ENCODE measurements at regions not wholly inside any gene's neighbourhood (a gene's known extent, or its start where the extent isn't known, plus 50 kb on each side); places are given as distances from the start of the nearest gene placed in this dataset.
"Not testable (repeated sequence)": the region's sequence is repeated elsewhere in the genome, so short reads cannot be mapped to it uniquely, and the experiment has no call there.

DNA sequence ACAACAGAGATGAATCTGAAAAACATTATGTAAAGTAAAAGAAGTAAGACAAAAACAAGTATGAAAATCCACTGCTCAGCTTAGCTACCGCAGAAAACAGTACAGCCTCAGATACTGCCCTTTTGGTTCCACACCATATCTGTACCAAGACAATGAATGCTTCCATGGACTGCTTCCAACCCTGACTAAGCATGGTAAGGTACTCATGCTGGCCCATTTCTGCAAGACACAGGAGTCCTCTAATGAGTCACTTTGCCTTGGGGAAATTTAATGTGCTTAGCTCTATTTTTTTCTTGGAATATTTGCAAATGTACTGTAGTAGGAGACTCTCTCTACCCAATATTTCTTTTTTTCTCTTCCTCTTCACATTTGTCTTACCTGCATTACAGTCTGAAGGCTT, 931.7 kb upstream of the HS3ST1 start:
- H3K9me2 ChIP-seq (ENCODE audit: insufficient read depth) = no peaks in the 10 kb centered on the region; the same call in 1 of the 2 replicates
- CTCF ChIA-PET = no interaction called here
- no peak for DNase-seq
- no peaks in the 10 kb centered on the region for H3F3A ChIP-seq (ENCODE audit: insufficient read depth, low read depth)
- intact Hi-C loops (cut with micrococcal nuclease; ENCODE audit: unreplicated experiment) = no loop called here
- no peak overlapping the region for H3K4me2 ChIP-seq
- POLR2A ChIA-PET (ENCODE audit: unreplicated experiment) = no interaction called here
- no peaks in the 10 kb centered on the region for H3K4me1 ChIP-seq (replicated peaks; ENCODE audit: insufficient read depth)
- TF ChIP-seq EZH2 (IDR thresholded peaks at IDR 0.05; ENCODE audit: low read depth) = no peak
- TF ChIP-seq, protein P1, sequence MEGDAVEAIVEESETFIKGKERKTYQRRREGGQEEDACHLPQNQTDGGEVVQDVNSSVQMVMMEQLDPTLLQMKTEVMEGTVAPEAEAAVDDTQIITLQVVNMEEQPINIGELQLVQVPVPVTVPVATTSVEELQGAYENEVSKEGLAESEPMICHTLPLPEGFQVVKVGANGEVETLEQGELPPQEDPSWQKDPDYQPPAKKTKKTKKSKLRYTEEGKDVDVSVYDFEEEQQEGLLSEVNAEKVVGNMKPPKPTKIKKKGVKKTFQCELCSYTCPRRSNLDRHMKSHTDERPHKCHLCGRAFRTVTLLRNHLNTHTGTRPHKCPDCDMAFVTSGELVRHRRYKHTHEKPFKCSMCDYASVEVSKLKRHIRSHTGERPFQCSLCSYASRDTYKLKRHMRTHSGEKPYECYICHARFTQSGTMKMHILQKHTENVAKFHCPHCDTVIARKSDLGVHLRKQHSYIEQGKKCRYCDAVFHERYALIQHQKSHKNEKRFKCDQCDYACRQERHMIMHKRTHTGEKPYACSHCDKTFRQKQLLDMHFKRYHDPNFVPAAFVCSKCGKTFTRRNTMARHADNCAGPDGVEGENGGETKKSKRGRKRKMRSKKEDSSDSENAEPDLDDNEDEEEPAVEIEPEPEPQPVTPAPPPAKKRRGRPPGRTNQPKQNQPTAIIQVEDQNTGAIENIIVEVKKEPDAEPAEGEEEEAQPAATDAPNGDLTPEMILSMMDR (conservative IDR thresholded peaks at IDR 0.05) = no peak
- H2AFZ ChIP-seq = no peak overlapping the region
- no peaks in the 10 kb centered on the region for H3K9me3 ChIP-seq (ENCODE audit: insufficient read depth, low read depth)
- H3K27ac ChIP-seq = no peak overlapping the region
- no peak overlapping the region for H3K4me3 ChIP-seq
- BruUV-seq (replicated peaks) = no TSS peak
- H4K20me1 ChIP-seq (ENCODE audit: insufficient read depth) = no peaks in the 10 kb centered on the region
- H3K27me3 ChIP-seq (ENCODE audit: insufficient read depth, low read depth) = no peaks in the 10 kb centered on the region
- H3K36me3 ChIP-seq (ENCODE audit: low read depth) = no peaks in the 10 kb centered on the region
- no peaks in the 10 kb centered on the region for H3K79me2 ChIP-seq (ENCODE audit: low read depth)

DNA sequence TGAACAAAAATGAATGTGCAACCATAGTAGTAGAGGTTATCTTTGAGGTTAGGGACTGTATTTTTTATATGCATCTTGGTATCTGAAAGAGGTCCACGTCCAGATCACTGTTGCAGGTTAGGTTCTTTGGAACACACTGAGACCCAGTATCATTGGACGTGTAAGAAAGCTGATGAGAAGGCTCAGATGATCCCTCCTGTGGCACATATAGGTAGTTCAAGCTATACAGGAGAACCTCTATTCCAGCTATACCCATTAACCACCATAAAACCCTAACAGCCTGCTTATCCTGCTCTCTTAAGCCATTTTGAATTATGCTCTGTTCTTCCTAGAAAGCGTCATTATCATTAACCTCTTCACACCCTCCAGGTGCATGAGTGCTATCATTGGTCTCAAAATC, 930.7 kb upstream of the HS3ST1 start:
- H2AFZ ChIP-seq = no peak overlapping the region
- no peaks in the 10 kb centered on the region for H4K20me1 ChIP-seq (ENCODE audit: insufficient read depth)
- CTCF ChIA-PET = no interaction called here
- H3K4me3 ChIP-seq = no peak overlapping the region
- H3F3A ChIP-seq (ENCODE audit: insufficient read depth, low read depth) = no peaks in the 10 kb centered on the region
- intact Hi-C loops (cut with micrococcal nuclease; ENCODE audit: unreplicated experiment) = no loop called here
- DNase-seq = no peak
- H3K4me2 ChIP-seq = no peak overlapping the region
- no peaks in the 10 kb centered on the region for H3K27me3 ChIP-seq (ENCODE audit: insufficient read depth, low read depth)
- no peaks in the 10 kb centered on the region for H3K4me1 ChIP-seq (replicated peaks; ENCODE audit: insufficient read depth)
- H3K36me3 ChIP-seq (ENCODE audit: low read depth) = no peaks in the 10 kb centered on the region
- no peak for TF ChIP-seq EZH2 (IDR thresholded peaks at IDR 0.05; ENCODE audit: low read depth)
- TF ChIP-seq, protein P1 (conservative IDR thresholded peaks at IDR 0.05) = no peak
- H3K9me2 ChIP-seq (ENCODE audit: insufficient read depth) = no peaks in the 10 kb centered on the region; the same call in 1 of the 2 replicates
- H3K9me3 ChIP-seq (ENCODE audit: insufficient read depth, low read depth) = no peaks in the 10 kb centered on the region
- no peak overlapping the region for H3K27ac ChIP-seq
- no peaks in the 10 kb centered on the region for H3K79me2 ChIP-seq (ENCODE audit: low read depth)
- POLR2A ChIA-PET (ENCODE audit: unreplicated experiment) = no interaction called here
- no TSS peak for BruUV-seq (replicated peaks)

DNA sequence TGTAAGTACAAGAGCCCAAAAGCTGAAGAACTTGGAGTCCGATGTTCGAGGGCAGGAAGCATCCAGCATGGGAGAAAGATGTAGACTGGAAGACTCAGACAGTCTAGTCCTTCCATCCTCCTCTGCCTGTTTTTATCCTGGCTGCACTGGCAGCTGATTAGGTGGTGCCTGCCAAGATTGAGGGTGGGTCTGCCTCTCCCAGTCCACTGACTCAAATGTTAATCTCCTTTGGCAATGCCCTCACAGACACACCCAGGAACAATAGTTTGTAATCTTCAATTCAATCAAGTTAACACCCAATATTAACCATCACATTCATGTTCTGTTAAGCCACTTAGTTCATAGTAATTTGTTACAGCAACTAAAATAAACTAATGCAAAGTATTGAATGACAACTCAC, 904.4 kb upstream of the HS3ST1 start:
- H4K20me1 ChIP-seq (ENCODE audit: insufficient read depth); intact Hi-C loops (cut with micrococcal nuclease; ENCODE audit: unreplicated experiment); H3F3A ChIP-seq (ENCODE audit: insufficient read depth, low read depth); H3K27ac ChIP-seq; BruUV-seq (replicated peaks); H3K4me2 ChIP-seq; POLR2A ChIA-PET (ENCODE audit: unreplicated experiment); CTCF ChIA-PET; H3K9me3 ChIP-seq (ENCODE audit: insufficient read depth, low read depth); H3K4me1 ChIP-seq (replicated peaks; ENCODE audit: insufficient read depth); H3K27me3 ChIP-seq (ENCODE audit: insufficient read depth, low read depth); DNase-seq; H3K36me3 ChIP-seq (ENCODE audit: low read depth); H3K79me2 ChIP-seq (ENCODE audit: low read depth); H3K4me3 ChIP-seq; H2AFZ ChIP-seq; H3K9me2 ChIP-seq (ENCODE audit: insufficient read depth): not testable (repeated sequence)

DNA sequence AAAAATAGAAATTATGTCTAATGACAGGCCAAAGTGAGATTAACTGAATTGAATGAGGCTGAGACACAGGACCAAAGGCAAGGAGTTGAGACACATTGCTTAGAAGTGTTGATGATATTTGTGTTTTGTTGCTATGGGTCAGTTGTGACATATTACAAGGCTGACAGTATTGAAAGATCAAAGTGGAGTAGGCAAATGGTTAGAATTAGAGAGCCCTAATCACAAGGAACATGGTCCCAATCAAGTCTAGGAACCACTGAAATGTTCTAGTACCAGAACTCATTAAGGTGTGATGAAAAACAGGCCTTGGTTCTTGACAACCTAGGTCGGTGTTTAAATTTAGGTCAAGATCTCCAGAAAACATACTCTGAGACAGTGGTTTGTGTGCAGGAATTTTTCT, 896.3 kb upstream of the HS3ST1 start:
- no peaks in the 10 kb centered on the region for H3K4me1 ChIP-seq (replicated peaks; ENCODE audit: insufficient read depth)
- intact Hi-C loops (cut with micrococcal nuclease; ENCODE audit: unreplicated experiment) = no loop called here
- no peaks in the 10 kb centered on the region for H3F3A ChIP-seq (ENCODE audit: insufficient read depth, low read depth)
- DNase-seq = no peak
- BruUV-seq (replicated peaks) = no TSS peak
- no peak overlapping the region for H3K4me2 ChIP-seq
- ChIA-PET POLR2A (ENCODE audit: unreplicated experiment) (no interaction called here), CTCF (no interaction called here)
- no peak overlapping the region for H3K27ac ChIP-seq
- no peaks in the 10 kb centered on the region for H3K9me2 ChIP-seq (ENCODE audit: insufficient read depth)
- no peaks in the 10 kb centered on the region for H3K9me3 ChIP-seq (ENCODE audit: insufficient read depth, low read depth)
- no peaks in the 10 kb centered on the region for H3K79me2 ChIP-seq (ENCODE audit: low read depth)
- no peaks in the 10 kb centered on the region for H4K20me1 ChIP-seq (ENCODE audit: insufficient read depth)
- no peaks in the 10 kb centered on the region for H3K27me3 ChIP-seq (ENCODE audit: insufficient read depth, low read depth)
- H3K36me3 ChIP-seq (ENCODE audit: low read depth) = no peaks in the 10 kb centered on the region
- no peak overlapping the region for H2AFZ ChIP-seq
- no peak overlapping the region for H3K4me3 ChIP-seq
- TF ChIP-seq, protein P1 (conservative IDR thresholded peaks at IDR 0.05) = no peak
- no peak for TF ChIP-seq EZH2 (IDR thresholded peaks at IDR 0.05; ENCODE audit: low read depth)

All from PC-9 (cell line).